AML-193 (cell line): ENCODE measurements at regions not wholly inside any gene's neighbourhood (a gene's known extent, or its start where the extent isn't known, plus 50 kb on each side); places are given as distances from the start of the nearest gene placed in this dataset.
A peak's percentile ranks its signal among the peaks of the same experiment; 100 is the strongest.

Experiments used
- DNase-seq, 2 experiments: peaks; one replicate each; lab custom pipeline; 2025; lab: John Stamatoyannopoulos, UW

- DNase-seq = no peak
These were observed 308.5 kb downstream of the BMP7 start for GRCh38 chr20:56957737-56958553.

GRCh38 chr20:56964901-56965300, 301.5 kb downstream of the BMP7 start:
- no peak for DNase-seq

GRCh38 chr20:56967916-56968315, 298.5 kb downstream of the BMP7 start:
- DNase-seq = no peak

GRCh38 chr20:56968376-56969048, 297.9 kb downstream of the BMP7 start:
- no peak for DNase-seq

- DNase-seq = peak in 1 of 2 experiments; percentile 29
These were observed 291.8 kb downstream of the BMP7 start for GRCh38 chr20:56974499-56975250.

GRCh38 chr20:56975838-56976237, 290.6 kb downstream of the BMP7 start:
- DNase-seq = no peak

GRCh38 chr20:56976336-56976735, 290.1 kb downstream of the BMP7 start:
- no peak for DNase-seq

- DNase-seq = no peak
These were observed 288.0 kb downstream of the BMP7 start for GRCh38 chr20:56978475-56978874.

- DNase-seq = no peak
These were observed 287.3 kb downstream of the BMP7 start for GRCh38 chr20:56979125-56979524.

GRCh38 chr20:56981301-56981700, 285.1 kb downstream of the BMP7 start:
- DNase-seq = no peak

- DNase-seq = no peak
These were observed 282.6 kb downstream of the BMP7 start for GRCh38 chr20:56983813-56984212.

GRCh38 chr20:56985066-56985685, 281.3 kb downstream of the BMP7 start:
- no peak for DNase-seq

GRCh38 chr20:56986476-56986875, 280.0 kb downstream of the BMP7 start:
- no peak for DNase-seq

- no peak for DNase-seq
These were observed 279.3 kb downstream of the BMP7 start for GRCh38 chr20:56986931-56987720.

GRCh38 chr20:56987986-56988385, 278.5 kb downstream of the BMP7 start:
- no peak for DNase-seq

GRCh38 chr20:56988446-56988845, 278.0 kb downstream of the BMP7 start:
- DNase-seq = no peak

- DNase-seq = no peak
These were observed 276.9 kb downstream of the BMP7 start for GRCh38 chr20:56989516-56989915.

GRCh38 chr20:56993020-56993559, 273.4 kb downstream of the BMP7 start:
- DNase-seq = no peak

- no peak for DNase-seq
These were observed 272.4 kb downstream of the BMP7 start for GRCh38 chr20:56994006-56994405.

- no peak for DNase-seq
These were observed 271.3 kb downstream of the BMP7 start for GRCh38 chr20:56995149-56995548.

- no peak for DNase-seq
These were observed 270.8 kb downstream of the BMP7 start for GRCh38 chr20:56995635-56996075.
